IMR-90 (cell line): ENCODE measurements at regions not wholly inside any gene's neighbourhood (a gene's known extent, or its start where the extent isn't known, plus 50 kb on each side); places are given as distances from the start of the nearest gene placed in this dataset.

Experiments
- ATAC-seq: fragments of 200-7000 bp; cut with Tn5 transposase; 2 replicates; pipeline ENCODE4 v1.9.1; 2020; ENCODE audit warnings: low read depth, mild to moderate bottlenecking, moderate library complexity
- BruUV-seq: library from RNA; stranded (reverse); fragments of 400-500 nt; replicated peaks from 2 replicates; lab custom pipeline; 2021; lab: Mats Ljungman, UMichigan
- CTCF ChIA-PET: fragments of 300-600 bp; formaldehyde crosslinking; extraction: SDS; loops from one replicate; lab custom pipeline; 2021; ENCODE audit warnings: antibody characterized with exemption; lab: Yijun Ruan, JAX
- POLR2A ChIA-PET: fragments of 300-600 bp; sonication (Branson Sonifier 250); formaldehyde crosslinking; loops from one replicate; lab custom pipeline; 2022; ENCODE audit warnings: antibody characterized with exemption; ENCODE audit not compliant: unreplicated experiment; lab: Charles Lee
- DNase-seq: peaks from one replicate; pipeline ENCODE4 v3.0.0; 2013
- H2AFZ ChIP-seq: replicated peaks from 2 replicates; pipeline ENCODE3; 2013; ENCODE audit warnings: low read length, mild to moderate bottlenecking; ENCODE audit not compliant: poor library complexity
- H2AK5ac ChIP-seq: 2 replicates; pipeline ENCODE4 v1.6.1; 2013; ENCODE audit warnings: low read depth, low read length, inconsistent platforms
- H2AK9ac ChIP-seq: replicated peaks from 2 replicates; pipeline ENCODE3; 2013; ENCODE audit warnings: mild to moderate bottlenecking, low read depth, low read length, moderate library complexity; ENCODE audit not compliant: poor library complexity
- H2BK120ac ChIP-seq: 2 replicates; pipeline ENCODE4 v1.6.1; 2013; ENCODE audit warnings: low read depth, low read length, inconsistent platforms
- H2BK15ac ChIP-seq: 3 replicates; pipeline ENCODE4 v1.6.1; 2013; ENCODE audit warnings: low read depth, low read length, inconsistent platforms
- H2BK20ac ChIP-seq: 2 replicates; pipeline ENCODE4 v1.6.1; 2013; ENCODE audit warnings: low read depth, mild to moderate bottlenecking, inconsistent platforms, low read length, moderate library complexity
- H2BK5ac ChIP-seq: 2 replicates; pipeline ENCODE4 v1.6.1; 2013; ENCODE audit warnings: mild to moderate bottlenecking, low read depth, low read length, inconsistent platforms; ENCODE audit not compliant: poor library complexity, severe bottlenecking
- H3K14ac ChIP-seq: replicated peaks from 2 replicates; pipeline ENCODE4 v1.6.1; 2013; ENCODE audit warnings: low read depth, low read length, inconsistent platforms
- H3K18ac ChIP-seq: 2 replicates; pipeline ENCODE4 v1.6.1; 2013; ENCODE audit warnings: low read depth, low read length, control low read depth
- H3K23ac ChIP-seq: 2 replicates; pipeline ENCODE4 v1.6.1; 2013; ENCODE audit warnings: low read depth, low read length, inconsistent platforms
- H3K27ac ChIP-seq: 2 replicates; pipeline ENCODE4 v1.5.1; 2013; ENCODE audit warnings: mild to moderate bottlenecking, control low read depth, low read length; ENCODE audit not compliant: insufficient read depth
- H3K27me3 ChIP-seq: 2 replicates; pipeline ENCODE4 v1.6.1; 2013; ENCODE audit warnings: low read length; ENCODE audit not compliant: control insufficient read depth, insufficient read depth
- H3K36me3 ChIP-seq: 2 replicates; pipeline ENCODE4 v1.6.1; 2013; ENCODE audit warnings: low read length, mixed read lengths; ENCODE audit not compliant: control insufficient read depth, insufficient read depth
- H3K4ac ChIP-seq: 2 replicates; pipeline ENCODE4 v1.6.1; 2013; ENCODE audit warnings: low read depth, low read length, inconsistent platforms
- H3K4me1 ChIP-seq: 2 replicates; pipeline ENCODE4 v1.6.1; 2013; ENCODE audit warnings: low read length, mixed read lengths; ENCODE audit not compliant: control insufficient read depth, insufficient read depth
- H3K4me2 ChIP-seq: 2 replicates; pipeline ENCODE4 v1.6.1; 2013; ENCODE audit warnings: low read depth, mild to moderate bottlenecking, control low read depth, low read length, moderate library complexity
- H3K4me3 ChIP-seq: 2 replicates; pipeline ENCODE4 v1.5.1; 2013; ENCODE audit warnings: low read depth, mild to moderate bottlenecking, control low read depth, low read length, moderate library complexity; ENCODE audit not compliant: insufficient read depth
- H3K56ac ChIP-seq: 2 replicates; pipeline ENCODE4 v1.6.1; 2013; ENCODE audit warnings: low read length, inconsistent platforms; ENCODE audit not compliant: insufficient read depth; ENCODE audit errors: extremely low read depth
- H3K79me1 ChIP-seq, 2 experiments: 2 replicates each; pipeline ENCODE4 v1.6.1; 2013; ENCODE audit warnings: low read length in 2 of 2, inconsistent platforms in 1 of 2, low read depth in 1 of 2
- H3K9ac ChIP-seq: 2 replicates; pipeline ENCODE4 v1.6.1; 2013; ENCODE audit warnings: low read depth, low read length, control low read depth
- H3K9me1 ChIP-seq: 2 replicates; pipeline ENCODE4 v1.6.1; 2013; ENCODE audit warnings: low read length, inconsistent platforms; ENCODE audit not compliant: insufficient read depth
- H3K9me3 ChIP-seq: 2 replicates; pipeline ENCODE4 v1.6.1; 2013; ENCODE audit warnings: low read length; ENCODE audit not compliant: control insufficient read depth, insufficient read depth
- H4K20me1 ChIP-seq: 2 replicates; pipeline ENCODE4 v1.6.1; 2013; ENCODE audit warnings: low read length, inconsistent platforms; ENCODE audit not compliant: insufficient read depth
- H4K5ac ChIP-seq: 2 replicates; pipeline ENCODE4 v1.6.1; 2013; ENCODE audit warnings: mild to moderate bottlenecking, low read depth, low read length, control low read depth
- H4K8ac ChIP-seq, 2 experiments: 2 replicates each; pipeline ENCODE4 v1.6.1; 2013; ENCODE audit warnings: low read depth in 2 of 2, low read length in 2 of 2, control low read depth in 1 of 2, inconsistent platforms in 1 of 2
- H4K91ac ChIP-seq: 2 replicates; pipeline ENCODE4 v1.6.1; 2013; ENCODE audit warnings: low read depth, low read length, inconsistent platforms; ENCODE audit not compliant: insufficient read depth
- BHLHE40 ChIP-seq: fragments of 150-350 bp; IDR thresholded peaks from 2 replicates; pipeline ENCODE4 v1.6.1; 2016; ENCODE audit warnings: mild to moderate bottlenecking, low read depth, low read length
- CHD1 ChIP-seq: IDR thresholded peaks from 2 replicates; pipeline ENCODE4 v1.6.1; 2012; ENCODE audit warnings: low read depth, low read length, improper control_type of control experiment
- CTCF ChIP-seq: conservative IDR thresholded peaks from 2 replicates; pipeline ENCODE4 v1.5.1; 2012; ENCODE audit warnings: mild to moderate bottlenecking, low read depth, low read length, improper control_type of control experiment
- MAFK ChIP-seq: IDR thresholded peaks from 2 replicates; pipeline ENCODE4 v1.6.1; 2012; ENCODE audit warnings: low read depth, low read length, improper control_type of control experiment
- RAD21 ChIP-seq: IDR thresholded peaks from 2 replicates; pipeline ENCODE4 v1.6.1; 2012; ENCODE audit warnings: low read length, improper control_type of control experiment
- SMC3 ChIP-seq: fragments of 150-350 bp; IDR thresholded peaks from 2 replicates; pipeline ENCODE4 v1.6.1; 2016; ENCODE audit warnings: low read depth, mild to moderate bottlenecking, antibody characterized with exemption, low read length, moderate library complexity
- WGBS, 2 experiments: methylation state at CpG; one replicate each; pipeline versions ENCODE4 v1.1.5 to v1.1.7; 2013; ENCODE audit warnings: missing lambda C conversion rate in 2 of 2; ENCODE audit not compliant: insufficient read length in 1 of 2; ENCODE audit errors: extremely low coverage in 2 of 2; 5-methylcytosine and 5-hydroxymethylcytosine counted together
- dilution Hi-C: fragments of 300-500 bp; cut with HindIII; formaldehyde crosslinking; loops from one replicate; pipeline ENCODE4 v1.14.3; 2018; ENCODE audit warnings: low sequenced_read_pairs; ENCODE audit not compliant: unreplicated experiment
- in situ Hi-C: fragments of 300-500 bp; cut with MboI; formaldehyde crosslinking; loops from 3 replicates; pipeline ENCODE4 v1.14.3; 2019; ENCODE audit warnings: low sequenced_read_pairs, inconsistent platforms, mixed read lengths
- intact Hi-C: fragments of 100-400 bp; cut with micrococcal nuclease; formaldehyde crosslinking; loops from 2 replicates; pipeline ENCODE4 v1.10.0; 2022

DNA sequence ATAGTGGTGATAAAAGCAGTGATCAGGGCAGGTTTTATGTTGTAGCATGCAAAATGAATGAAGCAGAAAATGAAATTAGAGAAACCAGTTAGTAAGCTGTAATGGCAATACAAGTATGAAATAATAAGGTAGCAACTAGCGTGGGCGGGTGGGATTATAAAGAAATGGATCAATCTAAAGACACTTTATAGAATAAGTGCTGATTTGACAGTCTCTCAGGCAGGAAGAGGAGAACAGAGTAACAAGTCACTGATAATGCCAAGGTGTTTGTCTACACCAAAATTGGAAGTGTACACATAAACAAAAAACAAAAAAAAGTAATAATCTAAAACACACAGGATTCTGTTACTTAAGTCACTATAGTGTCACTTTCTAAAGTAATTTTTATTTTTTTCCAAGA is 51.0 kb upstream of the PCBP1 start:
- TF ChIP-seq CHD1 (no peak), MAFK (peak; percentile 67), RAD21 (no peak), BHLHE40 (no peak), SMC3 (no peak), CTCF (no peak)
- Histone ChIP-seq H3K9me3 (no peaks in the 10 kb centered on the region), H3K23ac (peak overlapping the region; percentile 9; the same call in 1 of the 2 replicates), H4K20me1 (no peaks in the 10 kb centered on the region; the same call in 1 of the 2 replicates), H3K9ac (no peak overlapping the region), H3K27ac (no peak overlapping the region), H2BK120ac (peak overlapping the region; percentile 70), H3K4me3 (no peak overlapping the region), H3K14ac (peak overlapping the region; percentile 37), H4K5ac (no peak overlapping the region; the same call in 1 of the 2 replicates), H3K79me1 (0 out of 4 replicates have a peak, but pooled peaks cover 0 to 3% of the 10 kb centered on the region in 2 experiments), H3K4me2 (no peak overlapping the region), H4K8ac (peak overlapping the region in 1 of 2 experiments; percentile 50; a peak in 1 of 4 replicates), H3K4me1 (peaks cover 12% of the 10 kb centered on the region), H3K4ac (peak overlapping the region; percentile 61), H2BK5ac (no peak overlapping the region), H4K91ac (no peak overlapping the region), H2AK5ac (peak overlapping the region; percentile 44), H3K56ac (peak overlapping the region; percentile 49; the same call in 1 of the 2 replicates), H3K27me3 (no peaks in the 10 kb centered on the region), H3K18ac (no peak overlapping the region), H3K9me1 (peaks cover 19% of the 10 kb centered on the region), H2BK15ac (peak overlapping the region; percentile 42; the same call in 2 of the 3 replicates), H2AK9ac (no peak overlapping the region), H2AFZ (no peak overlapping the region), H3K36me3 (no peaks in the 10 kb centered on the region), H2BK20ac (peak overlapping the region; percentile 72)
- CTCF ChIA-PET: no interaction called here
- POLR2A ChIA-PET: no interaction called here
- DNase-seq (no peak), ATAC-seq (no peak)
- intact Hi-C loops: no loop called here
- no CpG with 5 or more reads among the region's 2 CpGs for WGBS, 2 experiments
- dilution Hi-C loops: no loop called here
- no TSS peak for BruUV-seq
- in situ Hi-C loops: no loop called here
